ENCODE measurements at regions not wholly inside any gene's neighbourhood (a gene's known extent, or its start where the extent isn't known, plus 50 kb on each side); places are given as distances from the start of the nearest gene placed in this dataset.

DNA sequence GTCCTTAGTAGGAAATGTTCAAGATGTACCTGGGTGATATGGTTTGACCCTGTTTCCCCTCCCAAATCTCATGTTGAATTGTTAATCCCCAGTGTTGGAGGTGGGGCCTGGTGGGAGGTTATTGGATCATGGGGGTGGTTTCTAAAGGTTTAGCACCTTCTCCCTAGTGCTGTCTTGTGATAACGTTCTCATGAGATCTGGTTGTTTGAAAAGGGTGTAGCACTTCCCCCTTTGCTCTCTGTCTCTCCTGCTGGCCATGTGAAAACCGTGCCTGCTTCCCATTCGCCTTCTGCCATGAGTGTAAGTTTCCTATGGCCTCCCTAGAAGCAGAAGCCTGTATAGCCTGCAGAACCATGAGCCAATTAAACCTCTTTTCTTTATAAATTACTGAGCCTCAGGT lies 353.0 kb upstream of the SFSWAP start:
- H3K36me3 ChIP-seq = no peaks in the 10 kb centered on the region
- H3K27me3 ChIP-seq (ENCODE audit: insufficient read depth, low read depth, severe bottlenecking) = no peaks in the 10 kb centered on the region
- DNase-seq = no peak
- H3K4me3 ChIP-seq (ENCODE audit: low read depth, low read length) = no peak overlapping the region
- H3K9me3 ChIP-seq (ENCODE audit: severe bottlenecking) = no peaks in the 10 kb centered on the region
- H3K27ac ChIP-seq = no peak overlapping the region
- TF ChIP-seq, protein P1, sequence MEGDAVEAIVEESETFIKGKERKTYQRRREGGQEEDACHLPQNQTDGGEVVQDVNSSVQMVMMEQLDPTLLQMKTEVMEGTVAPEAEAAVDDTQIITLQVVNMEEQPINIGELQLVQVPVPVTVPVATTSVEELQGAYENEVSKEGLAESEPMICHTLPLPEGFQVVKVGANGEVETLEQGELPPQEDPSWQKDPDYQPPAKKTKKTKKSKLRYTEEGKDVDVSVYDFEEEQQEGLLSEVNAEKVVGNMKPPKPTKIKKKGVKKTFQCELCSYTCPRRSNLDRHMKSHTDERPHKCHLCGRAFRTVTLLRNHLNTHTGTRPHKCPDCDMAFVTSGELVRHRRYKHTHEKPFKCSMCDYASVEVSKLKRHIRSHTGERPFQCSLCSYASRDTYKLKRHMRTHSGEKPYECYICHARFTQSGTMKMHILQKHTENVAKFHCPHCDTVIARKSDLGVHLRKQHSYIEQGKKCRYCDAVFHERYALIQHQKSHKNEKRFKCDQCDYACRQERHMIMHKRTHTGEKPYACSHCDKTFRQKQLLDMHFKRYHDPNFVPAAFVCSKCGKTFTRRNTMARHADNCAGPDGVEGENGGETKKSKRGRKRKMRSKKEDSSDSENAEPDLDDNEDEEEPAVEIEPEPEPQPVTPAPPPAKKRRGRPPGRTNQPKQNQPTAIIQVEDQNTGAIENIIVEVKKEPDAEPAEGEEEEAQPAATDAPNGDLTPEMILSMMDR (IDR thresholded peaks at IDR 0.05; ENCODE audit: low read depth, low read length) = no peak

GRCh38 chr12:131362291-131363211 lies 348.3 kb upstream of the SFSWAP start:
- no peak overlapping the region for H3K27ac ChIP-seq
- no peak for DNase-seq
- TF ChIP-seq, protein P1 (IDR thresholded peaks at IDR 0.05; ENCODE audit: low read depth, low read length) = no peak

DNA sequence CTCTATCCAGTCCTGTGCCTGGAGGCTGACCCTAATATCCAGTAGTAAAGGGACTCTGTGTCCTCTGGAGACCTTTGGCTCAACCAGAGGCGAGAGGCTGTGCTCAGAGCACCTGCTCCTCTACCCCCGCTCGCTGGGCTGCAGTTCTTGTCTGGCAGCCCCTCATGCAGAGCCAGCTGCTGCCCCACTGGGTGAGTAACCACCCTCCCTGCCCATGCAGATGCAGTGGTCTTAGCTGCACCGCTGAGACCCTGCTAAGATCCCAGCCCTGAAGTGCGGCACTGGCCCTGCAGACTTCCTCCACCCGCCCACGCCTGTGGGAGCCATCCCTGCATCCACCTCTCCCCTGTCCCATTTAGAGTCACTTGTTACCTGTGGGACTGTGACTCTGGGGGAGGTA lies 347.5 kb upstream of the SFSWAP start:
- TF ChIP-seq, protein P1 (IDR thresholded peaks at IDR 0.05; ENCODE audit: low read depth, low read length) = no peak
- H3K27me3 ChIP-seq (ENCODE audit: insufficient read depth, low read depth, severe bottlenecking) = no peaks in the 10 kb centered on the region
- no peaks in the 10 kb centered on the region for H3K36me3 ChIP-seq
- no peak overlapping the region for H3K4me3 ChIP-seq (ENCODE audit: low read depth, low read length)
- H3K27ac ChIP-seq = no peak overlapping the region
- DNase-seq = no peak
- H3K9me3 ChIP-seq (ENCODE audit: severe bottlenecking) = no peaks in the 10 kb centered on the region

More at GRCh38 chr12:131362291-131363211, 348.3 kb upstream of the SFSWAP start:
- H3K4me3 ChIP-seq (ENCODE audit: low read depth, low read length) = no peak overlapping the region
- no peaks in the 10 kb centered on the region for H3K36me3 ChIP-seq
- no peaks in the 10 kb centered on the region for H3K27me3 ChIP-seq (ENCODE audit: insufficient read depth, low read depth, severe bottlenecking)
- no peaks in the 10 kb centered on the region for H3K9me3 ChIP-seq (ENCODE audit: severe bottlenecking)

- H3K36me3 ChIP-seq = no peaks in the 10 kb centered on the region
- no peaks in the 10 kb centered on the region for H3K27me3 ChIP-seq (ENCODE audit: insufficient read depth, low read depth, severe bottlenecking)
- no peak for DNase-seq
- TF ChIP-seq, protein P1 (IDR thresholded peaks at IDR 0.05; ENCODE audit: low read depth, low read length) = no peak
- no peak overlapping the region for H3K4me3 ChIP-seq (ENCODE audit: low read depth, low read length)
- H3K9me3 ChIP-seq (ENCODE audit: severe bottlenecking) = no peaks in the 10 kb centered on the region
- H3K27ac ChIP-seq = no peak overlapping the region
Measured at GRCh38 chr12:131363841-131364495, 346.9 kb upstream of the SFSWAP start.

- no peak overlapping the region for H3K4me3 ChIP-seq (ENCODE audit: low read depth, low read length)
- H3K27ac ChIP-seq = no peak overlapping the region
- no peaks in the 10 kb centered on the region for H3K27me3 ChIP-seq (ENCODE audit: insufficient read depth, low read depth, severe bottlenecking)
- no peaks in the 10 kb centered on the region for H3K36me3 ChIP-seq
- H3K9me3 ChIP-seq (ENCODE audit: severe bottlenecking) = no peaks in the 10 kb centered on the region
- TF ChIP-seq, protein P1 (IDR thresholded peaks at IDR 0.05; ENCODE audit: low read depth, low read length) = no peak
- DNase-seq = no peak
Measured at GRCh38 chr12:131364903-131365820, 345.7 kb upstream of the SFSWAP start.
